Neuronal stem cell (in vitro differentiated cells): ENCODE measurements at regions not wholly inside any gene's neighbourhood (a gene's known extent, or its start where the extent isn't known, plus 50 kb on each side); places are given as distances from the start of the nearest gene placed in this dataset.
A peak's percentile ranks its signal among the peaks of the same experiment; 100 is the strongest.

Experiments used
- DNase-seq: peaks from one replicate; pipeline ENCODE4 v3.0.0-alpha.2; 2013; ENCODE audit warnings: low spot score
- H2AFZ ChIP-seq: one replicate; pipeline ENCODE4 v1.6.1; 2013; ENCODE audit warnings: mild to moderate bottlenecking, low read length, inconsistent platforms
- H2AK5ac ChIP-seq: 2 replicates; pipeline ENCODE4 v1.6.1; 2013; ENCODE audit warnings: low read depth, mild to moderate bottlenecking, inconsistent platforms, low read length, moderate library complexity, mixed read lengths
- H2BK120ac ChIP-seq: 2 replicates; pipeline ENCODE4 v1.6.1; 2013; ENCODE audit warnings: low read depth, mild to moderate bottlenecking, inconsistent platforms, low read length, moderate library complexity, mixed read lengths
- H2BK12ac ChIP-seq: one replicate; pipeline ENCODE4 v1.6.1; 2013; ENCODE audit warnings: low read length, inconsistent platforms
- H2BK15ac ChIP-seq: 2 replicates; pipeline ENCODE4 v1.6.1; 2013; ENCODE audit warnings: mild to moderate bottlenecking, low read length, inconsistent platforms, mixed read lengths
- H2BK5ac ChIP-seq: one replicate; pipeline ENCODE4 v1.6.1; 2013; ENCODE audit warnings: inconsistent platforms, mild to moderate bottlenecking, low read length, moderate library complexity
- H3K14ac ChIP-seq: one replicate; pipeline ENCODE4 v1.6.1; 2013; ENCODE audit warnings: low read length, inconsistent platforms
- H3K18ac ChIP-seq: 2 replicates; pipeline ENCODE4 v1.6.1; 2013; ENCODE audit warnings: low read length, inconsistent platforms
- H3K23ac ChIP-seq: 2 replicates; pipeline ENCODE4 v1.6.1; 2013; ENCODE audit warnings: low read depth, mild to moderate bottlenecking, mixed read lengths, low read length, inconsistent platforms; ENCODE audit not compliant: poor library complexity
- H3K27ac ChIP-seq: replicated peaks from 3 replicates; pipeline ENCODE4 v1.5.1; 2013; ENCODE audit warnings: low read length, inconsistent platforms
- H3K27me3 ChIP-seq, 3 experiments: 2 replicates each; pipeline ENCODE4 v1.6.1; 2013; ENCODE audit warnings: low read length in 3 of 3, mild to moderate bottlenecking in 2 of 3, inconsistent platforms in 1 of 3, low read depth in 1 of 3, mixed read lengths in 1 of 3, moderate library complexity in 1 of 3; ENCODE audit not compliant: control insufficient read depth in 3 of 3, insufficient read depth in 3 of 3
- H3K36me3 ChIP-seq, 2 donors: replicated peaks in 1 of 2; 2 replicates each; pipeline ENCODE4 v1.6.1; 2013; ENCODE audit warnings: low read length in 2 of 2; ENCODE audit not compliant: control insufficient read depth in 2 of 2, insufficient read depth in 2 of 2
- H3K4ac ChIP-seq: 2 replicates; pipeline ENCODE4 v1.6.1; 2013; ENCODE audit warnings: inconsistent platforms, mild to moderate bottlenecking, low read length, moderate library complexity
- H3K4me1 ChIP-seq, 2 donors: 1 replicate in 1 of 2; 2 replicates in 1 of 2; pipeline ENCODE4 v1.6.1; 2013; ENCODE audit warnings: low read length in 2 of 2, low read depth in 1 of 2; ENCODE audit not compliant: control insufficient read depth in 2 of 2, insufficient read depth in 1 of 2
- H3K4me2 ChIP-seq: one replicate; pipeline ENCODE4 v1.6.1; 2013; ENCODE audit warnings: mild to moderate bottlenecking, low read length, inconsistent platforms; ENCODE audit not compliant: insufficient read depth, poor library complexity, severe bottlenecking
- H3K4me3 ChIP-seq, 2 donors: 2 replicates each; pipeline ENCODE4 v1.5.1; 2013; ENCODE audit warnings: low read length in 2 of 2, mild to moderate bottlenecking in 2 of 2, inconsistent platforms in 1 of 2, moderate library complexity in 1 of 2
- H3K79me1 ChIP-seq: one replicate; pipeline ENCODE4 v1.6.1; 2013; ENCODE audit warnings: low read depth, mild to moderate bottlenecking, inconsistent platforms, low read length, moderate library complexity
- H3K9ac ChIP-seq: one replicate; pipeline ENCODE4 v1.6.1; 2013; ENCODE audit warnings: mild to moderate bottlenecking, low read depth, low read length, inconsistent platforms; ENCODE audit not compliant: poor library complexity
- H3K9me3 ChIP-seq, 2 donors: replicated peaks in 1 of 2; 2 replicates each; pipeline versions ENCODE3 to v1.6.1; 2013; ENCODE audit warnings: low read length in 2 of 2, mild to moderate bottlenecking in 2 of 2, inconsistent platforms in 1 of 2, low read depth in 1 of 2, mixed read lengths in 1 of 2, moderate library complexity in 1 of 2; ENCODE audit not compliant: control insufficient read depth in 2 of 2, insufficient read depth in 1 of 2
- H4K8ac ChIP-seq: one replicate; pipeline ENCODE4 v1.6.1; 2013; ENCODE audit warnings: low read depth, mild to moderate bottlenecking, inconsistent platforms, low read length, moderate library complexity
- H4K91ac ChIP-seq: one replicate; pipeline ENCODE4 v1.6.1; 2013; ENCODE audit warnings: low read length, low read depth, mild to moderate bottlenecking, inconsistent platforms; ENCODE audit not compliant: poor library complexity
- whole genome bisulfite sequencing, 2 donors: extraction: QIAGEN DNeasy Blood & Tissue Kit; methylation state at CpG; one replicate each; pipeline ENCODE4 v1.1.7; 2013; ENCODE audit warnings: missing lambda C conversion rate in 2 of 2, mixed read lengths in 1 of 2; ENCODE audit not compliant: insufficient read length in 2 of 2, insufficient replicate concordance in 1 of 2; ENCODE audit errors: extremely low coverage in 2 of 2; 5-methylcytosine and 5-hydroxymethylcytosine counted together

- no peak overlapping the region for H3K9ac ChIP-seq
- H3K27ac ChIP-seq, result no peak overlapping the region
- H3K79me1 ChIP-seq, result no peaks in the 10 kb centered on the region
- no peak overlapping the region for H2BK15ac ChIP-seq
- H2AK5ac ChIP-seq, result peak overlapping the region; percentile 19
- no peak overlapping the region for H2BK12ac ChIP-seq
- no peak overlapping the region for H3K14ac ChIP-seq
- no peak overlapping the region for H3K18ac ChIP-seq
- H3K9me3 ChIP-seq, result peaks cover 0 to 2% of the 10 kb centered on the region in 2 donors
- no peaks in the 10 kb centered on the region for H3K4me1 ChIP-seq
- no peak overlapping the region for H3K23ac ChIP-seq
- no peak overlapping the region for H3K4me3 ChIP-seq
- no peak overlapping the region for H4K8ac ChIP-seq
- no peak overlapping the region for H4K91ac ChIP-seq
- no peak overlapping the region for H3K4ac ChIP-seq
- H3K27me3 ChIP-seq, result peaks cover 0 to 22% (median 0%) of the 10 kb centered on the region in 3 experiments
- H3K36me3 ChIP-seq, result no peaks in the 10 kb centered on the region
- no peak overlapping the region for H3K4me2 ChIP-seq
- no peak for DNase-seq
- no peak overlapping the region for H2BK120ac ChIP-seq
- WGBS, 2 donors, result no CpG with 5 or more reads among the region's 8 CpGs
- no peak overlapping the region for H2BK5ac ChIP-seq
- H2AFZ ChIP-seq, result no peak overlapping the region
These were observed 65.1 kb upstream of the STX16 start for GRCh38 chr20:58585753-58586540.

DNA sequence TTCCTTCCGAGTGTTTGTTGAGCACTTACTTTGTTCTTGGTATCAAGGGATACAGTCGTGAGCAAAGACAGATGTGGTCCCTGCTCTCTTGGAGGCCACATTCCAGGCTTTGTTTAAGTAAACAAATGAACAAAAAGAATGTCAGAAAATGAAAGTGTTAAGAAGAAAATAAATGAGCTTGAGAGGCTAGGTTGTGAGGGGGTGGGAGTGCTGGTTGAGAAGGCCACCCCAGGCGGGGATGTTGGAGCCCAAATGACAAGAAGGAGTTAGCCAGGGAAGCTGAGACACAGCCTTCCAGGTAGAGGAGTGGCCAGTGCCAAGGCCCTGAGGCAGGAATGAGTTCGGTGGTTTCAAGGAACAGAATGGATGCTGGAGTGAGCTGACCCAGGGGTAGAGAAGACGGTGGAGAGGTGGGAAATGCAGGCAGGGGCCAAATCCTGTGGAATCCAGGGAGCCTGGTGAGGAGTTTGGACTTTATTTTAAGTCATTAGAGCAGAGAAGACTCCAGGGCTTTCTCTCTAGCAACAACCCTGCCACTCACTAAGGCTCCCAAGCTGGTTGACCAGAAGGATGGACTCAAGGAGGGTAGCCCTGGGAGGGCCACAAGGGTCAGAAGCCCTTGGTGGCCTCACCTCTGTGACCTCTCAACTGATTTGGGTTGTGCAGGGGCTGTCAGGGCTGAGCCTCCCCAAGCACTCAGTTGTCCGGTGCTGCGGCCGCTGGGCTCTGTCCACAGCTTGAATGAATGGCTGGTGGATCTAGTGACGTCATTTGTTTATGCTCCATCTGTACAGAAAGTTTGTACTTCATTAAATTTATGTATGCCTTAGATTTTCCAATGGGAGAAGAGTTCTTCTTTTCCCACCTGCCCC lies 66.0 kb upstream of the STX16 start:
- Histone ChIP-seq H3K14ac (no peak overlapping the region), H4K91ac (no peak overlapping the region), H3K27ac (no peak overlapping the region), H3K9me3 (peaks cover 0 to 2% of the 10 kb centered on the region in 2 donors), H3K36me3 (no peaks in the 10 kb centered on the region), H3K4me2 (no peak overlapping the region), H3K4me3 (no peak overlapping the region), H3K23ac (peak overlapping the region; percentile 66), H2AFZ (no peak overlapping the region), H3K4me1 (no peaks in the 10 kb centered on the region), H3K27me3 (peaks cover 0 to 17% (median 0%) of the 10 kb centered on the region in 3 experiments), H2BK120ac (no peak overlapping the region), H2BK5ac (no peak overlapping the region), H2AK5ac (no peak overlapping the region), H3K4ac (no peak overlapping the region), H3K9ac (no peak overlapping the region), H2BK15ac (no peak overlapping the region), H3K79me1 (no peaks in the 10 kb centered on the region), H4K8ac (no peak overlapping the region), H2BK12ac (no peak overlapping the region), H3K18ac (peak overlapping the region; percentile 23)
- WGBS, 2 donors, result no CpG with 5 or more reads among the region's 9 CpGs
- no peak for DNase-seq

- peaks cover 0 to 2% of the 10 kb centered on the region in 2 donors for H3K9me3 ChIP-seq
- no peaks in the 10 kb centered on the region for H3K79me1 ChIP-seq
- H3K14ac ChIP-seq, result no peak overlapping the region
- peaks cover 0 to 17% (median 0%) of the 10 kb centered on the region in 3 experiments for H3K27me3 ChIP-seq
- no peak overlapping the region for H2BK120ac ChIP-seq
- no peak overlapping the region for H2AK5ac ChIP-seq
- H2BK5ac ChIP-seq, result no peak overlapping the region
- no CpG with 5 or more reads among the region's 8 CpGs for WGBS, 2 donors
- H3K4ac ChIP-seq, result no peak overlapping the region
- no peak for DNase-seq
- H3K18ac ChIP-seq, result peak overlapping the region; percentile 9
- no peak overlapping the region for H2BK12ac ChIP-seq
- no peak overlapping the region for H3K4me3 ChIP-seq
- no peak overlapping the region for H3K23ac ChIP-seq
- H2BK15ac ChIP-seq, result no peak overlapping the region
- no peak overlapping the region for H3K27ac ChIP-seq
- H3K36me3 ChIP-seq, result no peaks in the 10 kb centered on the region
- H4K91ac ChIP-seq, result no peak overlapping the region
- no peak overlapping the region for H2AFZ ChIP-seq
- no peak overlapping the region for H3K9ac ChIP-seq
- H4K8ac ChIP-seq, result no peak overlapping the region
- no peak overlapping the region for H3K4me2 ChIP-seq
- H3K4me1 ChIP-seq, result no peaks in the 10 kb centered on the region
These were observed 66.8 kb upstream of the STX16 start for GRCh38 chr20:58584051-58584824.
